Subcutaneous abdominal adipose tissue (tissue), 5 donors: ENCODE measurements at regions not wholly inside any gene's neighbourhood (a gene's known extent, or its start where the extent isn't known, plus 50 kb on each side); places are given as distances from the start of the nearest gene placed in this dataset.
"Not testable (repeated sequence)": the region's sequence is repeated elsewhere in the genome, so short reads cannot be mapped to it uniquely, and the experiment has no call there.

Experiments
- H3K27ac ChIP-seq: one replicate; pipeline ENCODE4 v1.7.0; 2013; ENCODE audit warnings: low read depth, mild to moderate bottlenecking, inconsistent platforms, low read length, moderate library complexity
- H3K27me3 ChIP-seq, 5 donors: one replicate each; pipeline ENCODE4 v1.7.0; 2013; ENCODE audit warnings: low read length in 5 of 5, inconsistent platforms in 1 of 5; ENCODE audit not compliant: control insufficient read depth in 5 of 5, insufficient read depth in 4 of 5
- H3K36me3 ChIP-seq, 5 donors: one replicate each; pipeline ENCODE4 v1.7.0; 2013; ENCODE audit warnings: low read length in 5 of 5; ENCODE audit not compliant: control insufficient read depth in 5 of 5, insufficient read depth in 5 of 5
- H3K4me1 ChIP-seq, 5 donors: one replicate each; pipeline ENCODE4 v1.7.0; 2013; ENCODE audit warnings: low read length in 5 of 5, mild to moderate bottlenecking in 3 of 5, moderate library complexity in 1 of 5; ENCODE audit not compliant: control insufficient read depth in 5 of 5, insufficient read depth in 5 of 5
- H3K4me3 ChIP-seq, 5 donors: one replicate each; pipeline ENCODE4 v1.7.0; 2013; ENCODE audit warnings: low read length in 5 of 5, low read depth in 1 of 5
- H3K9ac ChIP-seq, 5 donors: one replicate each; pipeline ENCODE4 v1.7.0; 2013; ENCODE audit warnings: low read length in 5 of 5, mild to moderate bottlenecking in 4 of 5, moderate library complexity in 3 of 5
- H3K9me3 ChIP-seq, 5 donors: one replicate each; pipeline ENCODE4 v1.7.0; 2013; ENCODE audit warnings: low read length in 5 of 5; ENCODE audit not compliant: control insufficient read depth in 5 of 5
- donor health status: healthy.
- donor health status: healthy.
- donor health status: healthy.
- donor health status: healthy.
- donor health status: healthy.

- H3K27me3 ChIP-seq, H3K4me1 ChIP-seq, H3K9ac ChIP-seq, H3K4me3 ChIP-seq, H3K36me3 ChIP-seq, H3K9me3 ChIP-seq, H3K27ac ChIP-seq: not testable (repeated sequence)
Observed at GRCh38 chr6:126220901-126221300, 119.0 kb upstream of the CENPW start.

GRCh38 chr6:126227833-126228702 lies 111.8 kb upstream of the CENPW start:
- no peak overlapping the region for H3K27ac ChIP-seq

GRCh38 chr6:126232671-126233070 lies 107.2 kb upstream of the CENPW start:
- no peak overlapping the region for H3K9ac ChIP-seq
- H3K4me3 ChIP-seq = no peak overlapping the region

More at GRCh38 chr6:126227833-126228702, 111.8 kb upstream of the CENPW start:
- Histone ChIP-seq H3K4me1 (no peaks in the 10 kb centered on the region), H3K4me3 (no peak overlapping the region), H3K27me3 (no peaks in the 10 kb centered on the region), H3K36me3 (no peaks in the 10 kb centered on the region), H3K9ac (no peak overlapping the region), H3K9me3 (no peaks in the 10 kb centered on the region)

DNA sequence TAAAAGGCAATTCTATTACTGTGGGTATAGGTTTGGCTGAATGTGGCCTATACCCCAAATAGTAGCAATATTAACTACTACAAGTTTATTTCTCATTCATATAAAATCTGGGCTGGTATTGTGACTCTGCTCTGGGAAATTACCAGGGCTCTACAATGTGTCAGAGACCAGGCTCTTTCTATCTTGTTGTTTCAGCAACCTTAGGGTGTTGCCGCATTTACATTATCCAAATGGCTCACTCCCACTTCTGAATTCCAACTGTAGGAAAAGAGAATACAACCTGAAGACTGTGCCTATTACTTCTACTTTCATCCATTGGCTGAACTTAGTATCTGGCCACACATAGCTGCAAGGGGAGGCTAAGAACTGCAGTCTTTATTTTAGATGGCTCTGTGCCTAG lies 106.7 kb upstream of the CENPW start:
- no peaks in the 10 kb centered on the region for H3K9me3 ChIP-seq
- H3K4me3 ChIP-seq = no peak overlapping the region
- no peaks in the 10 kb centered on the region for H3K27me3 ChIP-seq

More at GRCh38 chr6:126232671-126233070, 107.2 kb upstream of the CENPW start:
- Histone ChIP-seq H3K27me3 (no peaks in the 10 kb centered on the region), H3K9me3 (no peaks in the 10 kb centered on the region), H3K27ac (no peak overlapping the region), H3K36me3 (no peaks in the 10 kb centered on the region), H3K4me1 (no peaks in the 10 kb centered on the region)

GRCh38 chr6:126235363-126235762 lies 104.6 kb upstream of the CENPW start:
- no peak overlapping the region for H3K4me3 ChIP-seq
- no peaks in the 10 kb centered on the region for H3K36me3 ChIP-seq
- H3K4me1 ChIP-seq = no peaks in the 10 kb centered on the region
- no peaks in the 10 kb centered on the region for H3K27me3 ChIP-seq
- H3K9ac ChIP-seq = no peak overlapping the region
- H3K9me3 ChIP-seq = no peaks in the 10 kb centered on the region
- H3K27ac ChIP-seq = no peak overlapping the region

More for the DNA sequence above, 106.7 kb upstream of the CENPW start:
- Histone ChIP-seq H3K9ac (no peak overlapping the region), H3K4me1 (no peaks in the 10 kb centered on the region), H3K36me3 (no peaks in the 10 kb centered on the region), H3K27ac (no peak overlapping the region)

DNA sequence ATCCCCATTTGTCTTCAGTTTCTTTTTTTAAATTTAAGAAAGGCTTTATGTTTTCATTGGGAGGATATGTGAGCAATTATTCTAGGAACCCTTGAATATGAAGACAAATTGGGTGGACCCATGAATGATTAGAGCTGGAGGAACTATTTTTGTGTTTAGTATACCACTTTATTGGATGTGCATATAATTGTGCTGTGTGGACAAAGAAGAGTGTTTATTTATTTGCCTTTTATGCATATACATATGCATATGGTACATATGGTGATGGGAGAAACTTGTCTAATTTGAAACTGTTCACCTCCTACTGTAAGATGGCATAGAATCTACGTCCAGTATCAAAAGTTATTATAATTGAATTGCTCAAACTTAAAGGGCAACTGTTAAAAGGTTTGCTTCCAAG lies 94.8 kb upstream of the CENPW start:
- no peak overlapping the region for H3K9ac ChIP-seq
- H3K4me3 ChIP-seq = no peak overlapping the region
- no peaks in the 10 kb centered on the region for H3K4me1 ChIP-seq
- no peaks in the 10 kb centered on the region for H3K36me3 ChIP-seq
- H3K27ac ChIP-seq = no peak overlapping the region
- H3K9me3 ChIP-seq = peaks cover 0 to 3% (median 0%) of the 10 kb centered on the region in 5 donors
- no peaks in the 10 kb centered on the region for H3K27me3 ChIP-seq

- Histone ChIP-seq H3K4me1 (no peaks in the 10 kb centered on the region), H3K4me3 (no peak overlapping the region), H3K9me3 (no peaks in the 10 kb centered on the region), H3K27me3 (no peaks in the 10 kb centered on the region), H3K9ac (no peak overlapping the region), H3K36me3 (peaks cover 0 to 2% (median 0%) of the 10 kb centered on the region in 5 donors), H3K27ac (no peak overlapping the region)
Observed at GRCh38 chr6:126252154-126252553, 87.8 kb upstream of the CENPW start.

GRCh38 chr6:126253431-126253830 lies 86.5 kb upstream of the CENPW start:
- no peak overlapping the region for H3K4me3 ChIP-seq
- peaks cover 0 to 7% (median 3%) of the 10 kb centered on the region in 5 donors for H3K9me3 ChIP-seq
- no peak overlapping the region for H3K27ac ChIP-seq
- H3K9ac ChIP-seq = no peak overlapping the region
- H3K27me3 ChIP-seq = no peaks in the 10 kb centered on the region
- H3K4me1 ChIP-seq = no peaks in the 10 kb centered on the region
- H3K36me3 ChIP-seq = peaks cover 0 to 2% (median 0%) of the 10 kb centered on the region in 5 donors

DNA sequence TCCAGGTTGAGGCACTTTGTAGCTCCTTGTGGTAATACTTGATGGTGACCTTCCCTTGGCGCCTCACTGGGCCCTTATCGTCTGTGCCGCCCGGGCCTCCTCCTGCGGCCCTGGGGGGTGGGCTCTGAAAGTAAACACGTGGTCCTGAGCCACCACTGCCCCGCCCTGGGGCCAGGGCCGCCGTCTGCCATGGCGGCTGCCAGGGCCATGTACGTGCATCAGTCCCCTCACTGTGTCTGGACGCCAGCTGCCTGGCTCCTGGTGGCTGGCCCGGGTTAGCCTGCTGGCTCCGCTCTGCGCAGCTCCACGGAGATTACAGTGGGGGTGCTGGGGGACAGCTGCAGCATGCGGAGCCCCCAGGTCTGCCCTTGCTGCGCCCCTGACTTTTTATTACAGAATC lies 81.8 kb upstream of the CENPW start:
- Histone ChIP-seq H3K9ac (no peak overlapping the region), H3K4me1 (no peaks in the 10 kb centered on the region), H3K9me3 (peaks cover 0 to 15% (median 8%) of the 10 kb centered on the region in 5 donors), H3K4me3 (no peak overlapping the region), H3K27me3 (no peaks in the 10 kb centered on the region), H3K36me3 (peaks cover 0 to 2% (median 0%) of the 10 kb centered on the region in 5 donors), H3K27ac (no peak overlapping the region)

DNA sequence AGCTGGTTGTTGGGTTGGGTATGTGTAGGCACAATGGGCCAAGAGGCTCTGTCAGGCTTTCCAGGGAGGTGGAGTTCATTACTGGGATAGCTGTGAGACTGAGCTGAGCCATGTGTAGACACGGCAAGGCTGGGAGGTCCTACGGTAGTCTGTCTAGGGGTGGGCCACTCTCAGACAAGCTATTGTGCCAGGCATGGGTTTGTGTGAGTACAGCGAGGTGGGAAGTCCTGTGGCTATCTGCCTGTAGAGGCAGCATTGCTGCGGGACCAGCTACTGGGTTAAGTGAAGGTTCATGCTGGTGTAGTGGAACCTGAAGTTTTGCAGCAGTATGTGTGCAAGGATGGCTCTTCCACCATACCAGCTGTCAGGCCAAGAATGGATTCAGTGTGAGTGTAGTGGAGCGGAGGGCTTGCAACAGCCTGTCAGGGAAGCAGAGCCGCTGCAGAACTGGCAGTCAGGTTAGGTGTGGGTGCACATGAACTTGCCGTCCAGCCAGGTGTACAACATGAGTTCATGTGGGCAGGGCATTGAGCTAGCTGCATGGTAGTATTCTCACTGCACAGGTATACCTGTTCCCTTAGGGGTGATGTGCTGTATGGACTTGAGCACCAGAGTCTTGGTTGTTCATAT lies 78.0 kb upstream of the CENPW start:
- H3K9me3 ChIP-seq = peaks cover 0 to 15% (median 8%) of the 10 kb centered on the region in 5 donors
- H3K4me1 ChIP-seq = no peaks in the 10 kb centered on the region
- H3K36me3 ChIP-seq = no peaks in the 10 kb centered on the region
- H3K27me3 ChIP-seq = no peaks in the 10 kb centered on the region
- no peak overlapping the region for H3K4me3 ChIP-seq
- no peak overlapping the region for H3K9ac ChIP-seq
- H3K27ac ChIP-seq = no peak overlapping the region
